ENCODE measurements at regions not wholly inside any gene's neighbourhood (a gene's known extent, or its start where the extent isn't known, plus 50 kb on each side); places are given as distances from the start of the nearest gene placed in this dataset.

DNA sequence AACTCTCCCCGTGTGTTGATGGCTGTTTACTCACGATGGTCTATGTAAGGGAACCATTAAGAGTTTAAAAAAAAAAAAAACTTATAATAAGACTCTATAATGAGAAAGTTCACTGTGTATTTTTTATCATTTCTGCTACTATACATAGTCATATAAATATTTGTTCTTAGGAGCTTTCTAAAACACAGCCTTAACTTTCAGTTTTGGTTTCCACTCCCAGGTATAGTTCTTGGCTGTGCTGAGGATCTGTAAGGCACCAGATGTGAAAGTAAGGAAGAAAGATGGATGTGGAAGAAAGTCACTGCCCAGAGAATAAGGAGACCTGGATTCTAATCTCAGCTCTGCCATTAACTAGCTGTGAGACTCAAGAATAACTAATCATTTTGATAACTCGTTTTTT lies 101.9 kb upstream of the THBS1 start:
- H3K27me3 ChIP-seq (replicated peaks; ENCODE audit: insufficient read depth, low read depth, low read length, poor library complexity): peaks cover 3% of the 10 kb centered on the region
- no TSS peak for BruUV-seq (replicated peaks)
- no peak for DNase-seq (ENCODE audit: low spot score)
- no peaks in the 10 kb centered on the region for H3K36me3 ChIP-seq (ENCODE audit: insufficient read depth, low read length, poor library complexity, severe bottlenecking)
- H3K9me3 ChIP-seq (ENCODE audit: low read depth, low read length, poor library complexity, severe bottlenecking): no peaks in the 10 kb centered on the region
- no peaks in the 10 kb centered on the region for H3K4me1 ChIP-seq (ENCODE audit: insufficient read depth, low read length, poor library complexity, severe bottlenecking)
- intact Hi-C loops (cut with micrococcal nuclease; ENCODE audit: unreplicated experiment): no loop called here
- H3K27ac ChIP-seq (ENCODE audit: low read depth, low read length, poor library complexity, severe bottlenecking): no peak overlapping the region
- ChIA-PET POLR2A (ENCODE audit: low non-redundant PET) (no interaction called here), CTCF (no interaction called here)
- no peak for TF ChIP-seq EZH2 (IDR thresholded peaks at IDR 0.05; ENCODE audit: borderline replicate concordance, low read depth, low read length, poor library complexity, severe bottlenecking)
- no peak for TF ChIP-seq CTCF (conservative IDR thresholded peaks at IDR 0.05; ENCODE audit: low read depth, low read length)
- no peak overlapping the region for H3K4me3 ChIP-seq (ENCODE audit: low read depth, low read length, poor library complexity, severe bottlenecking)

- intact Hi-C loops (cut with micrococcal nuclease; ENCODE audit: unreplicated experiment): no loop called here
- H3K27ac ChIP-seq (ENCODE audit: low read depth, low read length, poor library complexity, severe bottlenecking): no peak overlapping the region
- H3K36me3 ChIP-seq (ENCODE audit: insufficient read depth, low read length, poor library complexity, severe bottlenecking): no peaks in the 10 kb centered on the region
- no TSS peak for BruUV-seq (replicated peaks)
- H3K9me3 ChIP-seq (ENCODE audit: low read depth, low read length, poor library complexity, severe bottlenecking): no peaks in the 10 kb centered on the region
- H3K27me3 ChIP-seq (replicated peaks; ENCODE audit: insufficient read depth, low read depth, low read length, poor library complexity): no peaks in the 10 kb centered on the region
- H3K4me3 ChIP-seq (ENCODE audit: low read depth, low read length, poor library complexity, severe bottlenecking): no peak overlapping the region
- ChIA-PET CTCF (no interaction called here), POLR2A (ENCODE audit: low non-redundant PET) (no interaction called here)
- no peak for TF ChIP-seq EZH2 (IDR thresholded peaks at IDR 0.05; ENCODE audit: borderline replicate concordance, low read depth, low read length, poor library complexity, severe bottlenecking)
- no peak for TF ChIP-seq CTCF (conservative IDR thresholded peaks at IDR 0.05; ENCODE audit: low read depth, low read length)
- no peaks in the 10 kb centered on the region for H3K4me1 ChIP-seq (ENCODE audit: insufficient read depth, low read length, poor library complexity, severe bottlenecking)
- DNase-seq (ENCODE audit: low spot score): no peak
These were observed 101.0 kb upstream of the THBS1 start for GRCh38 chr15:39479911-39480310.

GRCh38 chr15:39482459-39482858 lies 98.4 kb upstream of the THBS1 start:
- Histone ChIP-seq H3K4me3 (ENCODE audit: low read depth, low read length, poor library complexity, severe bottlenecking) (no peak overlapping the region), H3K27me3 (replicated peaks; ENCODE audit: insufficient read depth, low read depth, low read length, poor library complexity) (no peaks in the 10 kb centered on the region), H3K36me3 (ENCODE audit: insufficient read depth, low read length, poor library complexity, severe bottlenecking) (no peaks in the 10 kb centered on the region), H3K9me3 (ENCODE audit: low read depth, low read length, poor library complexity, severe bottlenecking) (no peaks in the 10 kb centered on the region), H3K4me1 (ENCODE audit: insufficient read depth, low read length, poor library complexity, severe bottlenecking) (no peaks in the 10 kb centered on the region), H3K27ac (ENCODE audit: low read depth, low read length, poor library complexity, severe bottlenecking) (no peak overlapping the region)
- POLR2A ChIA-PET (ENCODE audit: low non-redundant PET): no interaction called here
- TF ChIP-seq CTCF (conservative IDR thresholded peaks at IDR 0.05; ENCODE audit: low read depth, low read length) (no peak), EZH2 (IDR thresholded peaks at IDR 0.05; ENCODE audit: borderline replicate concordance, low read depth, low read length, poor library complexity, severe bottlenecking) (no peak)
- no peak for DNase-seq (ENCODE audit: low spot score)
- CTCF ChIA-PET: no interaction called here
- intact Hi-C loops (cut with micrococcal nuclease; ENCODE audit: unreplicated experiment): no loop called here
- BruUV-seq (replicated peaks): no TSS peak
